Osteocyte (in vitro differentiated cells): ENCODE measurements at regions not wholly inside any gene's neighbourhood (a gene's known extent, or its start where the extent isn't known, plus 50 kb on each side); places are given as distances from the start of the nearest gene placed in this dataset.

ENCODE experiments used
- DNase-seq: peaks from one replicate; pipeline ENCODE4 v3.0.0; 2021; ENCODE audit warnings: mixed read lengths; ENCODE audit not compliant: unreplicated experiment; ENCODE audit errors: extremely low spot score
- H3K27ac Mint-ChIP-seq: one replicate; pipeline ENCODE4 v1.8.0; 2021; ENCODE audit warnings: mild to moderate bottlenecking, mixed read lengths; ENCODE audit not compliant: unreplicated experiment
- H3K27me3 Mint-ChIP-seq: one replicate; pipeline ENCODE4 v1.8.0; 2021; ENCODE audit warnings: mixed read lengths; ENCODE audit not compliant: unreplicated experiment
- H3K36me3 Mint-ChIP-seq: one replicate; pipeline ENCODE4 v1.8.0; 2021; ENCODE audit warnings: mixed read lengths; ENCODE audit not compliant: unreplicated experiment
- H3K4me1 Mint-ChIP-seq: one replicate; pipeline ENCODE4 v1.8.0; 2021; ENCODE audit warnings: mixed read lengths; ENCODE audit not compliant: unreplicated experiment
- H3K4me3 Mint-ChIP-seq: one replicate; pipeline ENCODE4 v1.8.0; 2021; ENCODE audit warnings: mild to moderate bottlenecking, moderate library complexity, mixed read lengths; ENCODE audit not compliant: unreplicated experiment
- H3K9me3 Mint-ChIP-seq: one replicate; pipeline ENCODE4 v1.8.0; 2021; ENCODE audit warnings: mixed read lengths; ENCODE audit not compliant: unreplicated experiment
- CTCF ChIP-seq: fragments of 200-600 bp; sonication (generic); IDR thresholded peaks from 2 replicates; pipeline ENCODE4 v1.5.0; 2021; ENCODE audit warnings: antibody characterized with exemption, mild to moderate bottlenecking, moderate library complexity

GRCh38 chr4:123312951-123313592, 83.5 kb upstream of the SPRY1 start:
- no peak overlapping the region for H3K4me3 Mint-ChIP-seq
- H3K36me3 Mint-ChIP-seq: peaks cover 6% of the 10 kb centered on the region
- no peak for TF ChIP-seq CTCF
- H3K9me3 Mint-ChIP-seq: peaks cover 6% of the 10 kb centered on the region
- H3K4me1 Mint-ChIP-seq: peaks cover 2% of the 10 kb centered on the region
- no peak for DNase-seq
- no peaks in the 10 kb centered on the region for H3K27me3 Mint-ChIP-seq
- no peak overlapping the region for H3K27ac Mint-ChIP-seq

- Mint-ChIP-seq H3K4me3 (no peak overlapping the region), H3K27me3 (no peaks in the 10 kb centered on the region), H3K4me1 (peaks cover 2% of the 10 kb centered on the region), H3K9me3 (peaks cover 13% of the 10 kb centered on the region), H3K36me3 (peaks cover 7% of the 10 kb centered on the region), H3K27ac (no peak overlapping the region)
- TF ChIP-seq CTCF: no peak
- DNase-seq: no peak
Measured at GRCh38 chr4:123315617-123316016, 81.0 kb upstream of the SPRY1 start.

GRCh38 chr4:123317211-123317610, 79.4 kb upstream of the SPRY1 start:
- Mint-ChIP-seq H3K4me3 (no peak overlapping the region), H3K27ac (no peak overlapping the region), H3K9me3 (peaks cover 24% of the 10 kb centered on the region), H3K27me3 (no peaks in the 10 kb centered on the region), H3K4me1 (peaks cover 2% of the 10 kb centered on the region), H3K36me3 (peaks cover 16% of the 10 kb centered on the region)
- DNase-seq: no peak
- no peak for TF ChIP-seq CTCF

GRCh38 chr4:123319639-123320038, 77.0 kb upstream of the SPRY1 start:
- Mint-ChIP-seq H3K27ac (no peak overlapping the region), H3K4me1 (peaks cover 2% of the 10 kb centered on the region), H3K9me3 (peaks cover 33% of the 10 kb centered on the region), H3K4me3 (no peak overlapping the region), H3K27me3 (no peaks in the 10 kb centered on the region), H3K36me3 (peaks cover 20% of the 10 kb centered on the region)
- no peak for TF ChIP-seq CTCF
- no peak for DNase-seq

- Mint-ChIP-seq H3K4me1 (peaks cover 11% of the 10 kb centered on the region), H3K27ac (no peak overlapping the region), H3K4me3 (no peak overlapping the region), H3K27me3 (no peaks in the 10 kb centered on the region), H3K9me3 (peaks cover 30% of the 10 kb centered on the region), H3K36me3 (peaks cover 16% of the 10 kb centered on the region)
- no peak for DNase-seq
- TF ChIP-seq CTCF: no peak
Measured at GRCh38 chr4:123323998-123324397, 72.6 kb upstream of the SPRY1 start.
